ENCODE measurements at regions not wholly inside any gene's neighbourhood (a gene's known extent, or its start where the extent isn't known, plus 50 kb on each side); places are given as distances from the start of the nearest gene placed in this dataset.

DNA sequence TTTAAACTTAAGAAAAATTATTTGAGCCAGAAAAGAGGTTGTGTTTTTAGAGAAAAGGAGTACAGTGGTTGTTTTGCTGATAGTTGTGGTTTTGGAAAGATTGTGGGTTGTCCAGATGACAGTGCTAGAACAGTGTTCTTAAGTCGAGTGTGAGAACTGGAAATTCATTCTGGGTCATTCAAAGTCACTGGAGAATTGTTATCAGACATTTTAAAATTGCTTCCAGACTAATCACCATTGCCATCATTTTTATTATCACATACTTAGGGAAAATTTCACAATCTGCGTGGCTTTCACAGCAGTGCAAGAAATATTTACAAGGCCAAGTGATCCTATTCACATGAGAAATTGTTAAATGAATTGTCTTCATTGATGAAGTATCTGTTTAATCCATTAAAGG lies 242.2 kb upstream of the DDI1 start:
- TF ChIP-seq CTCF (IDR thresholded peaks at IDR 0.05; ENCODE audit: poor library complexity) (no peak), EZH2 (IDR thresholded peaks at IDR 0.05; ENCODE audit: borderline replicate concordance) (no peak), EZH2phosphoT487 (IDR thresholded peaks at IDR 0.05; ENCODE audit: low read depth, severe bottlenecking, unreplicated experiment) (no peak)
